Hippocampal formation (tissue), 2 donors: ENCODE measurements at regions not wholly inside any gene's neighbourhood (a gene's known extent, or its start where the extent isn't known, plus 50 kb on each side); places are given as distances from the start of the nearest gene placed in this dataset.
"Not testable (repeated sequence)": the region's sequence is repeated elsewhere in the genome, so short reads cannot be mapped to it uniquely, and the experiment has no call there.

Experiments
- DNase-seq, 2 donors: peaks; one replicate each; lab custom pipeline; 2025; lab: John Stamatoyannopoulos, UW

DNA sequence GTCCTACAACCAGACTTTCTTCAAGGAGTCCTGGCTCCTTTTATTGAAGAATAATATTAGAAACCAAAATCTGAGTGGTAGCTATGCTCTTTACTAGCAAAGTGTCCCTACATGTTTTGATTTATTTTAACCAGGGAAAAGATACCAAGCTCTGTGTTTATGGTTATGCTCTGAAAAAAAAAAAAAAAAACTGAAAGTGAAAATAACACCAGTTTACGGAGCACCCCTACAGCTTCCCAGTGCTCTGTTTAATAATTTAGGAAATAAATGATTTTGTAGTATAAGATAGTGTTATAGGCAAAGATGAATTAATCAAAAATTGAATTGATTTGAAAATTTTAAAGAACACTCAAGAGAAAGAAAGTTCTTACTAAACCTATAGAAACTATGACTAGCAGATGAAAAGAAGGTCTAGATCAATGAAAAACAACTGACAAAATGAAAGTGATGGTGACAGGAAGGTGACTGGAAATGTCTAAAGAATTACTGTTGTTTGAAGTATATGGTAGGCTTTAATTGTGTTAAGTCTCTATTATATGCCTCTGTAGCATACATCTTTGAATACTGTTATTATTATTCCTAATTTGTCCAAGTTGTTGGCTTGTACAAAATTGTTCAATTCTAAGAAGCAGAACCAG, 1698.4 kb upstream of the PCDH10 start:
- no peak for DNase-seq

DNA sequence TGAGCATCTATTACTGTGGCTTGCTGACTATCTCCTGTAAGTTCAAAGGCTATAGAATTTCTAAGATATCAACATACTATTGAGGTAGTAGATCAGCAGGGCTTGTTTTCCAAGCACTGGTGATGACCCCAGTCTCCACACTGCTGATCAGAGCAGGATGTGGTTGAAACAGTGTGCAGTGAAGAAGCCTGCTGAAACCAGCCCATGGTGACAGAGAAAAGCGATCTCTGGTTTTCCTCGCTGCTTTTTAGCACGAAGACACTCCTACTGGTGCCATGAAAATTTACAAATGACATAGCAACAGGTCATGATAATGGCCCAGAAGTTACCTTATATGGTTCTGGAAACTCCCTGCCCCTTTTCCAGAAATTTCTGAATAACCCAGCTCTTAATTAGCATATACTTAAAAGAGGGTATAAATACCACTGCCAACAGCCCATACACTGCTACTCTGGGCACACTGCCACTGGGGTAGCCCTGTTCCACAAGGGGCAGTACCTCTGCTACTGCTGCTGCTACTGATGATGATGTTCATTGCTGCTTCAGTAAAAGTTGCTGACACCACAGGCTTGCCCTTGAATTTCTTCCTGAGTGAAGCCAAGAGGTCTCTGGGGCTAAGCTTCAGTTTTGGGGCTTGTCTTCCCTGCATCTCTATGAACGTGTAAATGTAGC, 1689.5 kb upstream of the PCDH10 start:
- DNase-seq: no peak

DNA sequence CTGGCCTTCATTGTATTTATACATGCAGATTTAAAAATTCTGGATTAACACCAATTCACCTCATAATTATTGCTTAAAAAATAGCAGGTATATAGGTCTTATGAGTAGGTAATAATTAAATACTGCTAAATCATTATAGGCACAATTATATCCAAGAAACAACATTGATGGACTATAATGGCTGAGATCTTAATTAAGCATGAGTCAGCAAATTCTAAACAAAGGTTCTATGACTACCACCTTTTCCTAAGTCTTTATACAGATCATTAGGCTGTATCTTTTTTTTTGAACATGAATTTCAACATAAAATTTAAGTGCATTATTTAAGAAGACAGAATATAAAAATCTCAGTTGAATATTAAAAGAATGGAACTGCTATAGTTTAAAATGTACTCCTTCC, 1678.7 kb upstream of the PCDH10 start:
- DNase-seq: no peak

- DNase-seq: no peak
These were observed 1660.3 kb upstream of the PCDH10 start for GRCh38 chr4:131488772-131489171.

- not testable (repeated sequence) for DNase-seq
These were observed 1652.9 kb upstream of the PCDH10 start for GRCh38 chr4:131496211-131496610.

- DNase-seq: no peak
These were observed 1649.8 kb upstream of the PCDH10 start for GRCh38 chr4:131499141-131499873.

DNA sequence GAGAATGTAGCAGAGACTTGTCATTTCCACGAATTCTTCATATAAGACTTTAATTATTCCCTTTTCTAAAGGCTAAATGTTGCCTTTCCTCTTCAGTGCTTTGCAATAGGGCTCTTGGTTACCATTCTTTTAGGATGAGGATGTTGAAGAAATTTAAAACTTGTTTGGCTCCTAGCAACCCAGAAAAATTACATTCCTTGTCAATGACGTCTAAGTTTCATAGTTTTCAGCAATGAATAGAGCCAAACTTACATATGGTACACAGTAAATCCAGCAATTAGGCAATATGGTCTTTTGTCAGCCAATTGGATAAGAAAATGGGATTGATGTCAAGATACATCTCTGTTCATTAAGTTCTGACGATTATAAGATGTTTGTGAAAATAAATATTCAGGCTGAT, 1639.6 kb upstream of the PCDH10 start:
- DNase-seq: no peak

- no peak for DNase-seq
These were observed 1622.4 kb upstream of the PCDH10 start for GRCh38 chr4:131526686-131527085.

GRCh38 chr4:131531087-131531486, 1618.0 kb upstream of the PCDH10 start:
- DNase-seq: no peak

GRCh38 chr4:131534944-131535645, 1614.0 kb upstream of the PCDH10 start:
- DNase-seq: no peak

DNA sequence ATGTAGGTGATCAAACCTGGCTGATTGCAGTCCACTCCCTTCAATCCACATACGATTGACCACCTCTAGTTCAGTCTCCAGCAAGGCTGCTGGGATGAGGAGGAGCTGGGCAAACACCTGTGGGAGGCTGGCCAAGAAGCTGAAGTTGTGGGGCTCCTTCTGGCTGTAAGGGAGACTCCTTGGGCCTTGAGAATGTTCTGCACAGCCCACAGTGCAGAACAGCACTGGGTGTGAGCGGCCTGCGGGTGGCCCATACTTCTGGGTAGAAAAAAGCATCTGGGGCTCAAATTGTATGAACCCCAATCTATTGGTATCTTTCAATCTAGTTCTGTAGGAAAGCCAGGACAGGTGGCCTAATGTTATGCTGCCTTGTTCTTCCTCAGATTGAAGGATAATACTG, 1608.8 kb upstream of the PCDH10 start:
- no peak for DNase-seq

GRCh38 chr4:131547506-131547981, 1601.5 kb upstream of the PCDH10 start:
- no peak for DNase-seq

DNA sequence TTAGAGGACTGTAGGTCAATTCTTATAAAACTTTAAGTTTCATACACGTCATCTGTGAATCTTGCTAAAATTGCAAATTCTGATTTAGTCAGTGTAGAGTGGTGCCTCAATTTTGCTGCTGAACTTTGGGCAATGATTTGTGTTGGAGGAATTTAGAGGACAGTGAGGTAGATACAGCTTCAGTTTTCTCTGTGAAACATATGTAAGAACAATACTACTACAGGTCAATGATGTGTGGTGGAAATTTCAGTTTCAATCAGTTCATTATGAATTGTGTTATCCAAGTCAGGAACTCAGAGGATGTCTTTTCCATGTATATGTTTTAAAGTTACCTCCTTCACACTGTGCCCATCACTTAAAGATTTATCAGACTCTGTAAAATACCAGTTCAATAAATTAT, 1597.8 kb upstream of the PCDH10 start:
- no peak for DNase-seq

GRCh38 chr4:131566026-131566425, 1583.1 kb upstream of the PCDH10 start:
- DNase-seq: no peak

DNA sequence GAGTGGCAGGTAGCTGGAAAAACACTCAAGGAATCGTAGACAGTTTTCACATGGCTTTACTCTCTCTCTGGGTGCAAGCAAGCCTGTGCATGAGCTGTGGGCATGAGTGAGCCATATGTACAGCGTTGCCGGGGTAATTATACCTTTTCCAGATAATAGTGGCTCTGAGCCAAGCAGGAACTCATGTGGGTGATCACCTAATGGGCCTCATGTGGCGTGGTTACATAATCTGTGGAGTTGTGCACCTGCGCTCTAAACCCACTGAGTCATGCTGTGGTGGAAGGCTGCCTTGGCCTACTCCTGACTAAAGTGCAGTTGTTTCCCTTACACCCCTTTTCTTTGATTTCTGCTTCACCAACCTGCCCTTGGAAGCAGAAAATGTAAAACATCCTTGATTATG, 1564.5 kb upstream of the PCDH10 start:
- DNase-seq: no peak

DNA sequence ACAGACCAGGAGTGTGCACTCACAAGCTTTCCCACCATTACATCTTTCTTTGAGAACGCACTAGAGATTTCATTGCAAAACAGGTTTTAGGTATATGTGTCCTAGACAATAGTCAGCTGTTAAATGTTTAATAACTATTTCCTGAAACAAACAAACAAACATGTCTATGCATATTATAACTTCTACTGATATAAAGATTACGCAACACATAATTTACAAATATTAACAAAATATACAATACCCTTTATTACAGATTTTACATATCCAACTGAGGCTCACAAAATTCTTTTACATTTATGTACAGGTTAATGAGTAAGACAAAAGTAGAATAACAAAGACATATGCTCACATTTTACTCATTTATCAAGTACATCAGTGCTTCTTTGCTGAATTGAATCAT, 1554.0 kb upstream of the PCDH10 start:
- DNase-seq: no peak

DNA sequence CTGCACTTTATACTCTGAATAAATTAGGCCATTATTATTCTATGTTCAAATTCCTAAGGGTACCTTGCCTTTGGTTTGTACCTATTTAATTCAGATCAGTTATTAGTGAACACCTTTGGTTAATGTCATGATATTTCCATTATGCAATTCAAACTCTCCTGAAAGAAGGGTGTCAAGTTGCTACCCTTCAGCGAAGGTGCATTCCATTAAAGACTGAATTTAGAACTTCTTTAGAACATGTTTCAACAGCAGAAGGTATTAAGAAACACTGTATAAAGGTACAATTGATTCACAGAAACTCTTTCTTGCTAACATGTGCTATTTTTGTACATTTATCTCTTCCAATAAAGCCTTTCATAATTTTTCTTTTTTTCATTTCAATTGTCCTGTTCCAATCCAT, 1545.4 kb upstream of the PCDH10 start:
- DNase-seq: no peak

GRCh38 chr4:131609039-131609438, 1540.1 kb upstream of the PCDH10 start:
- DNase-seq: no peak

DNA sequence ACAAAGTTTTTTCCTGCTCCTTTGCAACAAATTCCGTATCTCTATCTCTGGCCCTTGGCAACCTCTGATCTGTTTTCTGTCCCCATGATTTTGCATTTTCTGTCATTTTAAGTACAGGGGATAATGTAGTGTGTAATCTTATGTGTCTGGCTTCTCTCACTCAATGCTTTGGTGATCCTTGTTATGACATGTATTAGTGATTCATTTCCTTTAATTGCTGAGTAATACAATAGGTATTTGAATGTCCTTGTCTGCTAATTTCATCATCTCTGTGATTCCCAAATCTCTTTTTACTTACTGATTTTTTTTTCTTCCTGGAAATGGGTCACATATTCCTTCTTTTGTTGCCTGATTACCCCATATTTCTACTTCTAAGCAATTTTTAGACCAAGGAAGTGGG, 1538.6 kb upstream of the PCDH10 start:
- DNase-seq: not testable (repeated sequence)

DNA sequence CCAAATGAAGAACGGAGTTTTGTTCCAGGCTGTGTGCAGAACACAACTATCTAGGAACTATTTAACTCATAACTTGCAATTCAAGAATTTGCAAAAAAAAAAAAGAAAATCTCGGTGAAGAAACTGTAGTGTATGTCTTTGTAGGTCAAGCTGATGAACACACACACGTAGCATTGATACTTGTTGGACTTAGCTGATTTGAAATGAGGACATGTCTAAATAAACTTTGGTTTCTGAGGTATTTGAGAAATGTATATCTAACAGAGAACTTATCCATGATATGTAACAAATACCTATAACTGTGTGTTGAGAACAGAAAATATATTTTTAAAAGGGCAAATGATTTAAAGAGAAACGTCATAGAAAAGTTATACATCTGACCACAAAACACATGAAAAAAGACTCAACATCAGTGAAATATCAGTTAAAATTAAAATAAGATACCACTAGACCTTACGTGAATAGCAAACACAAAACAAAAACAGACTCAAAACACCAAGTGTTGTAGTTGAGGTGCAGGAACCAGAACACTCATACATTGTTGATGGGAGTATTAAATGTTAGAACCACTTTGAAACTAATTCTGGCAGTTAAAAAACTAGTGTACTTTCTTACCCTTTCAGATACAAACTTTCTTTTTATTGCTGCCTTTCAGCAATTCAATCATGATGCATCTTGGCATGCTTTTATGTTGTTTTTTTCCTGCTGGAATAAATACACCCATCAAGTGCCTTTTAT, 1535.8 kb upstream of the PCDH10 start:
- no peak for DNase-seq

- no peak for DNase-seq
These were observed 1535.3 kb upstream of the PCDH10 start for GRCh38 chr4:131613824-131614216.

DNA sequence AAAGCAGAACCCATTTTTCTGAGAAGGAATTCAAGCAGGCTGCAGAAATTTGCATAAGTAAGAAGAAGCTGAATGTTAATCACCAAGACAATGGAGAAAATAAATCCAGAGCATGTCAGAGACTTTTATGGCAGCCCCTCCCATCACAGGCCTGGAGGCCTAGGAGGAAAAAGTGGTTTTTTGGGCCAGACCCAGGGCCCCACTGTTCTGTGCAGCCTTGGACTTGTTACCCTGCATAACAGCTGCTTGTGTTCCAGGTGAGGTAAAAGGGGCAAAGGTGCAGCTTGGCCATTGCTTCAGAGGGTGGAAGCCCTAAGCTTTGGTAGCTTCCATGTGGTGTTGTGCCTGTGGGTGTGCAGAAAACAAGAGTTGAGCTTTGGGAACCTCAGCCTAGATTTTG, 1516.2 kb upstream of the PCDH10 start:
- no peak for DNase-seq
